Activated T-cell treated with anti-CD3 and anti-CD28 coated beads, Interleukin-2, amount 50 U/mL, for 72 hours (primary cell): ENCODE measurements at regions not wholly inside any gene's neighbourhood (a gene's known extent, or its start where the extent isn't known, plus 50 kb on each side); places are given as distances from the start of the nearest gene placed in this dataset.
A peak's percentile ranks its signal among the peaks of the same experiment; 100 is the strongest.

Experiments
- ATAC-seq, 2 donors: fragments of 150-1000 bp; cut with Tn5 transposase; replicated peaks in 1 of 2; 2 replicates each; pipeline ENCODE4 v1.10.0; 2021; ENCODE audit warnings: moderate library complexity in 2 of 2, mild to moderate bottlenecking in 1 of 2
- DNase-seq, 2 donors: peaks; one replicate each; pipeline ENCODE4 v3.0.0; 2021 to 2022; ENCODE audit warnings: mixed read lengths in 1 of 2
- H3K27ac Mint-ChIP-seq: one replicate; pipeline ENCODE4 v1.8.0; 2022; ENCODE audit warnings: mild to moderate bottlenecking, moderate library complexity, mixed read lengths
- H3K27me3 Mint-ChIP-seq: one replicate; pipeline ENCODE4 v1.8.0; 2022; ENCODE audit warnings: low read depth, mixed read lengths
- H3K36me3 Mint-ChIP-seq, 2 donors: one replicate each; pipeline ENCODE4 v1.8.0; 2022; ENCODE audit warnings: mixed read lengths in 2 of 2, mild to moderate bottlenecking in 1 of 2; ENCODE audit not compliant: insufficient read depth in 2 of 2
- H3K4me1 Mint-ChIP-seq: one replicate; pipeline ENCODE4 v1.8.0; 2022; ENCODE audit warnings: low read depth, mixed read lengths
- H3K4me3 Mint-ChIP-seq, 2 donors: one replicate each; pipeline ENCODE4 v1.8.0; 2022; ENCODE audit warnings: mild to moderate bottlenecking in 2 of 2, mixed read lengths in 2 of 2, moderate library complexity in 2 of 2
- H3K9me3 Mint-ChIP-seq, 2 donors: one replicate each; pipeline ENCODE4 v1.8.0; 2022; ENCODE audit warnings: mixed read lengths in 2 of 2

DNA sequence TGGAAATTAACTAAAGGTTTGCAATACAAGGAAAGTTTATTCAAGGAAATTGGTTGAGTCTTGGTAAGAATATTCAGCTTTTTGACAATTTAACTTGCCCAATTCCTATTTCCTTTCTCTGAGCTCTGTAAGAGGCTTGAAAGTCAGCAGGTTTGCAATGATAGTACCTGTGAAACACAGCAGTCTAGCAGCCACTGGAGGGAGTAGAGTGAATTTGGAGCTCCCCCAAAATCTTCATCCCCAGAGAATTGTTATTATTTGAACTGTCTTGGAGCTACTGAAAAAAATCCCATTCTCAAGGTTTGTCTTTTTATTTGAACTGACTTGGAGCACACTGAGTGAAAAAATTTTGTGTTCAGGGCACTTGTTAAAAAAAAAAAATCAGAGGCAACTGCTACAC lies 654.2 kb upstream of the PKN2 start:
- Mint-ChIP-seq H3K4me3 (no peak overlapping the region), H3K4me1 (no peaks in the 10 kb centered on the region), H3K36me3 (no peaks in the 10 kb centered on the region), H3K27ac (no peak overlapping the region), H3K27me3 (peaks cover 4% of the 10 kb centered on the region), H3K9me3 (peaks cover 0 to 5% of the 10 kb centered on the region in 2 donors)
- DNase-seq (no peak), ATAC-seq (no peak)

DNA sequence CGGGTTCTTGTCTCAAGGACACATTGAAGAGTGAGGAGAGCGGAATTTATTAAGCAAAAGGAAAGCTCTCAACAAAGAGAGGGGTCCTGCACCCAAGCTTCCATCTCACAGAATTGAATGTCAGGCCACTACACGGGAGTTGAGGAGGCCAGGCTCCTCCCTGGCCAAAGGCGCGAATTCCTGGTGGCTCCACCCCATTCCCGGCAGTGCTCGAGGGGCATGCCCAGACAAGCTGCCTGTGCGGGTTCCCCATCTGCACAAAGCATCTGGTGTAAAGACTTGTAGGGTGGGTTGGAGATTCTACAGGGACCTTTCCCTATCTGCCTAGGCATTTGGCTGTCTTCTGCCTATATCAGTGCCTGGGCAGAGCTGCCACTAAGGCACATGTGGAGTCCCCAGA lies 648.5 kb upstream of the PKN2 start:
- H3K9me3 Mint-ChIP-seq: peaks cover 8 to 12% of the 10 kb centered on the region in 2 donors
- no peaks in the 10 kb centered on the region for H3K4me1 Mint-ChIP-seq
- ATAC-seq: no peak
- H3K36me3 Mint-ChIP-seq: peaks cover 1% of the 10 kb centered on the region in 2 donors
- H3K4me3 Mint-ChIP-seq: no peak overlapping the region
- no peaks in the 10 kb centered on the region for H3K27me3 Mint-ChIP-seq
- DNase-seq: no peak
- no peak overlapping the region for H3K27ac Mint-ChIP-seq

DNA sequence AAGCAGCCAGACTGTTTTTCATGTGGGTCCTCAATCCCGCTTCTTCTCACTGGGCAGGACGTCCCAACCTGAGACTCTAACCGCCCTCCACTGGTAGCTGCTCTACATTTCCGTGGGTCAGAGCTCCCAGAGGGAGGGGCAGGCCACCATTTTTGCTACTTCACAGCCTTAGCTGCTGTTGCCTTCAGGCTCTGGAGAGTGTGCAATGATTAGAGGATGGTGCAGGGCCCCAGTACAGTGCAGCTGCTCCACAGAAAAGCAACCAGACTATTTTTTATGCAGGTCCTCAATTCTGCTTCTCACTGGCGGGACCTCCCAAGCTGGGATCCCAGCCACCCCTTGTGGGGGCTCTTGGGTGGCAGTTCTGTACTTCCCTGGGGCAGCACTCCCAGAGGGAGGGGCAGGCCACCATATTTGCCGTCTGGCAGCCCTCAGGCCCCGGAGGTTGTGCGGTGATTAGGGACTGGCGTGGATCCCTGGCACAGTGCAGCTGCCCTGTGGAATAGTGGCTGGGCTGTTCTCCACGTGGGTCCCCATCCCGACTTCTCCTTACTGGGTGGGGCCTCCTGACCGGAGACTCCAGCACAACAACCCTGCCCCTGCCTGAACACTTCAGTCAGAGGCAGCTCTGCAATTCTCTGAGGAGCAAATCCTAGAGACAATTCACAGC lies 647.6 kb upstream of the PKN2 start:
- Mint-ChIP-seq H3K27me3 (no peaks in the 10 kb centered on the region), H3K4me3 (no peak overlapping the region), H3K36me3 (peaks cover 1% of the 10 kb centered on the region in 2 donors), H3K9me3 (peaks cover 8 to 12% of the 10 kb centered on the region in 2 donors), H3K4me1 (no peaks in the 10 kb centered on the region), H3K27ac (no peak overlapping the region)
- no peak for ATAC-seq
- no peak for DNase-seq

DNA sequence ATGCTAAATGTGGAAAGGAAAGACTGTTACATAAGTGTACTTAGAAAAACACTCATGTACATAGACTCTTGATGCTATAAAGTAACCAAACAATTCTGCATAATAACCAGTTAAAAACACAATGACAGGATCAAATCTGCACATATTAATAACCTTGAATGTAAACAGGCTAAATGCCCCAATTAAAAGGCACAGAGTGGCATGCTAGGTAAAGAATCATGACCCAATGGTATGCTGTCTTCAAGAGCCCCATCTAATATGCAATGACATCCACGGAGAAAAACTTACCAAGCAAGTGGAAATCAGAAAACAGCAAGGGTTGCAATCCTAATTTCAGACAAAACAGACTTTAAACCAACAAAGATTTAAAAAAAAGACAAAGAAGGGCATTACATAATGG lies 644.8 kb upstream of the PKN2 start:
- no peak for DNase-seq
- Mint-ChIP-seq H3K4me3 (no peak overlapping the region), H3K36me3 (peaks cover 1% of the 10 kb centered on the region in 2 donors), H3K27me3 (no peaks in the 10 kb centered on the region), H3K4me1 (no peaks in the 10 kb centered on the region), H3K9me3 (peaks cover 8 to 12% of the 10 kb centered on the region in 2 donors), H3K27ac (no peak overlapping the region)
- ATAC-seq: no peak

DNA sequence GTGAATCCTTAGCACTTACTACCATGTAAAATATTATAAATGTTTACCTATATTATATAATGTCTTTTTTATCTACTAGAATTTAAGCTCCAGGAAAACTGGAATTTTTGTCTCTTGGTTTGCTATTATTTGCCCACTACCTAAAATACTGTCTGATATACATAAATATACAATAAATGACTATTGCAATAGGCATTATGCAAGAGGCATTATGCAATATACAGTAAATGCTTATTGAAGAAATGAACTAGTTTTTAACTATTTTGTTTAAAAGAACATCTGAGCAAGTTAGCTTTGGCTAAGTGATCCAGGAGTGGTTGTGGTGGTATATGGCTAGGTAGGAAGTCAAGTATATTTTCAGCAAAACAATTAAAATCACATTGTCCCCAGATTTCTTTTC lies 640.2 kb upstream of the PKN2 start:
- Mint-ChIP-seq H3K27ac (no peak overlapping the region), H3K4me1 (no peaks in the 10 kb centered on the region), H3K9me3 (peaks cover 5 to 6% of the 10 kb centered on the region in 2 donors), H3K27me3 (no peaks in the 10 kb centered on the region), H3K36me3 (peaks cover 1% of the 10 kb centered on the region in 2 donors), H3K4me3 (no peak overlapping the region)
- ATAC-seq: no peak
- DNase-seq: no peak

DNA sequence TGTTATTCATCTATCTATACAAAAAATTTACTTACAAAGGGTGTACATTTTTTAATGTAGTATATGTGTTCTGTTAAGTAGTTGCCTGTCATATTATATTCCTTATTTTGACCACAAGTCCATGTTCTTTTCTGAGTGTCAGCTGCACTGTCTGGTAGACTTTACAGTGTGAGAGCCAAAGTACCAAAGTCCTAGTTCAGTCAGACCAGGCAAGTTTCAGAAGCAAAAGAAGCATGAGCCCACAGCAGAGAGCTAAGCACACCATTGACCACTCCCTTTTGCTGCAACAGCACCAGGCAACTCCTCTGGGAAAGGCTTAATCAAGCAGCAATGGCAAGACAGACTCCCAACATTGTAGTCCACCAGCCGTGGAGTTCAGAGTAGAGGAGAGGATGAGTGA lies 631.9 kb upstream of the PKN2 start:
- Mint-ChIP-seq H3K4me1 (no peaks in the 10 kb centered on the region), H3K27me3 (no peaks in the 10 kb centered on the region), H3K36me3 (no peaks in the 10 kb centered on the region), H3K9me3 (no peaks in the 10 kb centered on the region), H3K27ac (no peak overlapping the region), H3K4me3 (no peak overlapping the region)
- DNase-seq (no peak), ATAC-seq (no peak)

DNA sequence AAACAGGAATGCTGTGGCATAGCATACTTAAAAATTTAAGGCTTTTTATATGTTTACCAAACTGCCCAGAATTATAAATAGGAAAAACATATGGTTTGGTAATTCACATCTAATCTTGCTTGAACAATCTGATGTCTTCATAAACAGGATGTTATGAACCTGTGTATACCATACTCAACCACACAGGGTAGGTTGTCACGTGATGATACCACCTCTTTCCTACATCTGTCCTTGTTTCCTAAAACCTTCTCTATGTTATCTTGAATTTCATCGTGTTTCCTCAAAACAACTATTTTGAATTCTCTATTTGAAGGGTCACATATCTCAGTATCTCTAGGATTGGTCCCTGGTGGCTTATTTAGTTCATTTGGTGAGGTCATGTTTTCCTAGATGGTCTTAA lies 631.0 kb upstream of the PKN2 start:
- no peak overlapping the region for H3K4me3 Mint-ChIP-seq
- H3K4me1 Mint-ChIP-seq: no peaks in the 10 kb centered on the region
- DNase-seq (no peak), ATAC-seq (no peak)
- no peaks in the 10 kb centered on the region for H3K36me3 Mint-ChIP-seq
- no peak overlapping the region for H3K27ac Mint-ChIP-seq
- H3K27me3 Mint-ChIP-seq: no peaks in the 10 kb centered on the region
- no peaks in the 10 kb centered on the region for H3K9me3 Mint-ChIP-seq

DNA sequence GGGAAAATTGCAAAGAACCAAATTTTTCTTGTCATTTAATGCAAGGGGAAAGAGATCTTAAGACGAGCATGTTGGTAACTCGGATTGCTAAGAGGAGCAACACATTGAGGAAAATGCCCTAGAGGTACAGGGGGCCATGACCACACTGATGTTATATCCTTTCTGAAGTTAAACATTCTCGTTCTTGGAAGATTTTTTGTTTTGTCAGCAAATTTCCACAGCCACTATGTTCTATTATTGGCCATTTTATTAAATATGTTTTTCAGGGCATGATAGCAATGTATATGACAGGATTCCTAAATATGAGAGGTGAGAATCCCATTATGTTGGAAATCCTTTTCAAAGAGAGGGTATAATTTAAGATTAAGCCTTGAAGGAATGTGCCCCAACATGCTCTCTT lies 627.2 kb upstream of the PKN2 start:
- Mint-ChIP-seq H3K36me3 (no peaks in the 10 kb centered on the region), H3K27ac (no peak overlapping the region), H3K4me3 (no peak overlapping the region), H3K27me3 (peaks cover 4% of the 10 kb centered on the region), H3K9me3 (no peaks in the 10 kb centered on the region), H3K4me1 (no peaks in the 10 kb centered on the region)
- no peak for ATAC-seq
- DNase-seq: no peak

DNA sequence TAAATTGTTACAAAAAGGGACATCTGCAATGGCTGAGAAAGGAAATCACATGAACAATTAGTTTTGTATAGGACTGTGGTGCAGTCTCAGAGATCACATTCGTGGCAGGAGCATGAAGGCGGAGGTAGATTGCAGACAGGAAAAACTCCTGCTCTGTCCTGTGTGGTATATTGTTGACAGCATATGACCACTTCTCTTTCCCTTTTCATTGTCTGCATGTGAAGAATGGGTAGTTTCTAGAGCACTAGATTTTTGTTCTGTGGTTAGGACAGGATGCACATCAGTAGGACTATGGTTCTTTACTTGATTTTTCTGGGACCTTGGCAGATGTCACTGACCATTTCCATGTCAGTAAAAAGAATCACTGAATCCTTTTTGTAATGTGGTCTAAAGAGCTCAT lies 625.9 kb upstream of the PKN2 start:
- no peak overlapping the region for H3K27ac Mint-ChIP-seq
- H3K4me3 Mint-ChIP-seq: no peak overlapping the region
- H3K27me3 Mint-ChIP-seq: peaks cover 4% of the 10 kb centered on the region
- no peak for ATAC-seq
- H3K4me1 Mint-ChIP-seq: no peaks in the 10 kb centered on the region
- no peaks in the 10 kb centered on the region for H3K9me3 Mint-ChIP-seq
- no peak for DNase-seq
- no peaks in the 10 kb centered on the region for H3K36me3 Mint-ChIP-seq

DNA sequence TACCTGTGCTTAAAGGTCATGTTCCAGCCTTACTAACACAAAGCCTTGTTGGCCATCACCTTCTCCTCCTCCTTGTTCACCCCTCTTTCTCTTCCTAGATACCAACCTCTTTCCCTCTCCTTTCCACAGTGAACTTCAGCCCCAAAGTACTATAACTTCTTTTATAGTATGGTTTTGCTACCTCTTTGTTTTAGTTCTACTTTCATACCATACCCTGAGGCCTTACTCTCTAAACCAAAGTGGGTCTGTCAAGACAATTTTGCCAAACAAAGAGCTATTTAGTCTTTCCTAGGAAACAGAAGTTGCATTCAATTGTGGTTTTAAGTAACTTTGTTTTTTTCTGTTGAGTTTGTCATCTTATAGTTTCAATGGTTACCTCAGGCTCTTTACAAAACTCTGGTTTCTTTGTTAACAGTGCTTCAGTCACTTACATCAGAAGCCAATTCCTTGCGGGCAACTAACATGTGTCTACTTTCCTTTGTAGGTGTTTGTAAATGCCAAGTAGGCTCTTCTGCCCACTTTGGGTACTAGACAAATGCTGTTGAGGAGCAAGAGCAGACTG lies 623.9 kb upstream of the PKN2 start:
- no peaks in the 10 kb centered on the region for H3K9me3 Mint-ChIP-seq
- DNase-seq (no peak), ATAC-seq (no peak)
- H3K4me1 Mint-ChIP-seq: no peaks in the 10 kb centered on the region
- no peak overlapping the region for H3K4me3 Mint-ChIP-seq
- peaks cover 4% of the 10 kb centered on the region for H3K27me3 Mint-ChIP-seq
- H3K27ac Mint-ChIP-seq: no peak overlapping the region
- no peaks in the 10 kb centered on the region for H3K36me3 Mint-ChIP-seq

DNA sequence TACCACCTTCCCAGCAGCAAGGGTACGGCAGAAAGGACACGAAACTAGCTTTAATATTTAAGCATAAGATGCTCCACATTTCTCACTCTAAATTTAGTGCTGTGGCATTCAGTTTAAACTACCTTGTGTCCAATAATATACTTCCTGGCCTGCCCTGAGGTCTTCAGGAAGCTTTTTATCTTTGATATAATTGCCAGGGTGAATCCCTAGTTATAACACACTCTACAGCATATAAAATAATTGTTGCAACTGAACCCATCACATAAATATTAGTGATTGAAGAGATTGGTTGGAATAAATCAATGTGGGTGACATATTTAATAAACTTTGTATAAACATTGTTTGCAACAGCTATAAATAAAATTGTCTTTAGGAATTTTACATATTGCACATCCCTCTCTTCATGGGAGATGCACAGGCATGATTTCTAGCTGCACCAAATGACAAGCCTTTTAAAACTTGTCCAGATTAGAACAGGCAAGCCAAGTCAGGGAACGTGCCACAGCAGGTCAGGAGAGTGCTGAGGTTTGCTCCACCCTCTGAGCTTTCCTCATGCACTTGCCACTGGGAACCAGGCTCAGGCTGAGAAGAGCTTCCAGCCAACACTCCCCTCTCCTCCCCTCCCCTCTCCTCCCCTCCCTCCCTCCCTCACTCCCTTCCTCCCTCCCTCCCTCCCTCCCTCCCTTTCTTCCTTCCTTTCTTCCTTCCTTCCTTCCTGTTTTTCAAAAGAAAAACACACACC lies 623.2 kb upstream of the PKN2 start:
- no peaks in the 10 kb centered on the region for H3K9me3 Mint-ChIP-seq
- ATAC-seq: no peak
- DNase-seq: no peak
- H3K4me3 Mint-ChIP-seq: no peak overlapping the region
- H3K36me3 Mint-ChIP-seq: no peaks in the 10 kb centered on the region
- no peaks in the 10 kb centered on the region for H3K4me1 Mint-ChIP-seq
- H3K27ac Mint-ChIP-seq: no peak overlapping the region
- peaks cover 4% of the 10 kb centered on the region for H3K27me3 Mint-ChIP-seq

DNA sequence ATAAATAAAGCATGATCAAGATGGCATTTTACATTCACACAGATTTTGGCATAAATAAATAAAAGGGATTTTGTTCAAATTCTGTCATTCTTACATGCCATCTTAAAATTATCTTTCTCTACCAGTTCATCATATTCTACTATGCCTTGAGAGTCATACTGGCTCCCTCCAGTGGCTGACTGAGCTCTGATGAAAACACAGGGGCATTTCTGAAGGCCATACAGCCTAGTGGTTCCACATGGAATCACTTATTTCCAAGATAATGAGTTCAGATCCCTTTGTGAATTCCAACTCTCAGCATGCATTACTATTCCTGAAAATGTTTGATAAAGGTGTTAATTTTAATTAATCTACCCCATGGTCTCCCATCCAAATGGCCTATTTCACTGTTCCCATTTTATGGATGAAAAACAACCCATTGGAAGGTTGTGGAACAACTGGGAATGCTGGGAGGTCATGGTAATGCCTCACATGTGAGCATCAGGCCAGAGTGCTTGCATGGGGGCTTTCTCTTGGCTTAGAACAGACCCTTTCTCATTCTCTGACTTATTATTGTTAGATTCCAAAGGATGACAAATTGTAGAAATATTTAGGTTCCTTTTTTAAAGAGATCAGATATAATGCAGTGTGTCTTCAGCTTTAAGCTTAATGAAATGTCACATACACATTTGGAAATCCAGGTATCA lies 622.4 kb upstream of the PKN2 start:
- H3K27me3 Mint-ChIP-seq: peaks cover 4% of the 10 kb centered on the region
- DNase-seq (peak; percentile 4 to 11), ATAC-seq (no peak)
- H3K36me3 Mint-ChIP-seq: no peaks in the 10 kb centered on the region
- H3K9me3 Mint-ChIP-seq: no peaks in the 10 kb centered on the region
- H3K27ac Mint-ChIP-seq: no peak overlapping the region
- H3K4me3 Mint-ChIP-seq: no peak overlapping the region
- H3K4me1 Mint-ChIP-seq: no peaks in the 10 kb centered on the region

DNA sequence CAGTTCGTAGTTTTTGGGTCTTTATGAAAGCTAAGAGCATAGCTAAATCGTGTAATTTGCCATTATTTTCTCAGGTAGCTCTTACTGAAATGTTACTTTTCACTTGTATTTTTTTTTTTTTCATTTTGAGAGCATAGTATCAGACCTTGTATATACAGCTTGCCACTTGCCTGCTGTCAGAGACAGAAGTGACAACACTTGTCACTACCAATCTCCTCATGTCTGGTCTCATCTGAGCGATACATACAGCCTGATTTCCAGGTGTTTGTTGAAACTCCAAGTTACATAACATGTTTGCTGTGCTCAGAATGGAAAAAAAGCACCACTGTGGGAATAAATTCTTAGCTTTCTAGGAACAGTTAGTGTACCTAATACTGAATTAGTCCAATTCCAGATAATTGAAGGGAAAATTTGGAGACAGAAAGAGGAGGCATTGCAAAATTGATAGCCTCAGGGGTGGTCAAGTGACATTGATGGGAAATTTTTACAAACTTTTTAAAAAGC lies 621.4 kb upstream of the PKN2 start:
- DNase-seq: no peak
- Mint-ChIP-seq H3K27ac (no peak overlapping the region), H3K9me3 (no peaks in the 10 kb centered on the region), H3K4me1 (no peaks in the 10 kb centered on the region), H3K27me3 (peaks cover 4% of the 10 kb centered on the region), H3K36me3 (no peaks in the 10 kb centered on the region), H3K4me3 (no peak overlapping the region)
- no peak for ATAC-seq
